Astrocyte (in vitro differentiated cells and primary cell): ENCODE measurements at regions not wholly inside any gene's neighbourhood (a gene's known extent, or its start where the extent isn't known, plus 50 kb on each side); places are given as distances from the start of the nearest gene placed in this dataset.

ENCODE experiments used
- DNase-seq: peaks from one replicate; pipeline ENCODE4 v3.0.0-alpha.2; 2010; ENCODE audit warnings: low read depth
- FAIRE-seq: peaks from 2 replicates; lab custom pipeline; 2011; peaks lifted over from hg19 to GRCh38; lab: Jason Lieb, UNC
- H2AFZ ChIP-seq: 2 replicates; pipeline ENCODE4 v1.6.0; 2012; ENCODE audit warnings: low read depth, low read length, inconsistent platforms
- H3K27ac ChIP-seq: 2 replicates; pipeline ENCODE4 v1.5.1; 2011; ENCODE audit warnings: low read depth, low read length, inconsistent platforms
- H3K27me3 ChIP-seq: 2 replicates; pipeline ENCODE4 v1.6.0; 2011; ENCODE audit warnings: low read length, inconsistent platforms; ENCODE audit not compliant: insufficient read depth
- H3K36me3 ChIP-seq: 2 replicates; pipeline ENCODE4 v1.5.1; 2011; ENCODE audit warnings: low read length, inconsistent platforms; ENCODE audit not compliant: insufficient read depth
- H3K4me1 ChIP-seq: 2 replicates; pipeline ENCODE4 v1.5.1; 2011; ENCODE audit warnings: low read length, inconsistent platforms; ENCODE audit not compliant: insufficient read depth
- H3K4me2 ChIP-seq: 2 replicates; pipeline ENCODE4 v1.6.0; 2012; ENCODE audit warnings: low read length, inconsistent platforms
- H3K4me3 ChIP-seq: 2 replicates; pipeline ENCODE4 v1.5.1; 2011; ENCODE audit warnings: low read depth, mild to moderate bottlenecking, low read length, inconsistent platforms; ENCODE audit not compliant: insufficient read depth
- H3K79me2 ChIP-seq: 2 replicates; pipeline ENCODE4 v1.6.0; 2012; ENCODE audit warnings: mild to moderate bottlenecking, low read length, inconsistent platforms; ENCODE audit not compliant: insufficient read depth
- H3K9ac ChIP-seq: 2 replicates; pipeline ENCODE4 v1.6.0; 2012; ENCODE audit warnings: mild to moderate bottlenecking, low read length, inconsistent platforms
- H3K9me3 ChIP-seq: 2 replicates; pipeline ENCODE4 v1.5.1; 2012; ENCODE audit warnings: low read depth, mild to moderate bottlenecking, low read length, inconsistent platforms; ENCODE audit not compliant: insufficient read depth
- H4K20me1 ChIP-seq: 2 replicates; pipeline ENCODE4 v1.6.0; 2012; ENCODE audit warnings: low read length, inconsistent platforms; ENCODE audit not compliant: insufficient read depth
- H3K27ac Mint-ChIP-seq: one replicate; pipeline ENCODE4 v1.8.0; 2021; ENCODE audit warnings: mild to moderate bottlenecking, mixed read lengths; ENCODE audit not compliant: unreplicated experiment
- H3K27me3 Mint-ChIP-seq: one replicate; pipeline ENCODE4 v1.8.0; 2021; ENCODE audit warnings: low read depth, mixed read lengths; ENCODE audit not compliant: unreplicated experiment
- H3K36me3 Mint-ChIP-seq: one replicate; pipeline ENCODE4 v1.8.0; 2021; ENCODE audit warnings: low read depth, mixed read lengths; ENCODE audit not compliant: unreplicated experiment
- H3K4me1 Mint-ChIP-seq: one replicate; pipeline ENCODE4 v1.8.0; 2021; ENCODE audit warnings: low read depth, mixed read lengths; ENCODE audit not compliant: unreplicated experiment
- H3K4me3 Mint-ChIP-seq: one replicate; pipeline ENCODE4 v1.8.0; 2021; ENCODE audit warnings: mild to moderate bottlenecking, moderate library complexity, mixed read lengths; ENCODE audit not compliant: unreplicated experiment
- H3K9me3 Mint-ChIP-seq: one replicate; pipeline ENCODE4 v1.8.0; 2021; ENCODE audit warnings: mild to moderate bottlenecking, mixed read lengths; ENCODE audit not compliant: unreplicated experiment
- EZH2 ChIP-seq: IDR thresholded peaks from 2 replicates; pipeline ENCODE4 v1.6.1; 2012; ENCODE audit warnings: mild to moderate bottlenecking, low read length, inconsistent platforms; ENCODE audit not compliant: insufficient read depth
- TF ChIP-seq, protein P1 (sequence below): IDR thresholded peaks from 2 replicates; pipeline ENCODE4 v1.5.1; 2011; ENCODE audit warnings: low read depth, mild to moderate bottlenecking, inconsistent platforms, low read length, moderate library complexity; ENCODE audit not compliant: insufficient read depth

- H3K9me3 ChIP-seq, result no peaks in the 10 kb centered on the region
- FAIRE-seq (no peak), DNase-seq (no peak)
- peaks cover 4% of the 10 kb centered on the region for H3K4me1 ChIP-seq
- H3K36me3 ChIP-seq, result no peaks in the 10 kb centered on the region
- no peak overlapping the region for H2AFZ ChIP-seq
- H3K79me2 ChIP-seq, result no peaks in the 10 kb centered on the region
- TF ChIP-seq, protein P1, sequence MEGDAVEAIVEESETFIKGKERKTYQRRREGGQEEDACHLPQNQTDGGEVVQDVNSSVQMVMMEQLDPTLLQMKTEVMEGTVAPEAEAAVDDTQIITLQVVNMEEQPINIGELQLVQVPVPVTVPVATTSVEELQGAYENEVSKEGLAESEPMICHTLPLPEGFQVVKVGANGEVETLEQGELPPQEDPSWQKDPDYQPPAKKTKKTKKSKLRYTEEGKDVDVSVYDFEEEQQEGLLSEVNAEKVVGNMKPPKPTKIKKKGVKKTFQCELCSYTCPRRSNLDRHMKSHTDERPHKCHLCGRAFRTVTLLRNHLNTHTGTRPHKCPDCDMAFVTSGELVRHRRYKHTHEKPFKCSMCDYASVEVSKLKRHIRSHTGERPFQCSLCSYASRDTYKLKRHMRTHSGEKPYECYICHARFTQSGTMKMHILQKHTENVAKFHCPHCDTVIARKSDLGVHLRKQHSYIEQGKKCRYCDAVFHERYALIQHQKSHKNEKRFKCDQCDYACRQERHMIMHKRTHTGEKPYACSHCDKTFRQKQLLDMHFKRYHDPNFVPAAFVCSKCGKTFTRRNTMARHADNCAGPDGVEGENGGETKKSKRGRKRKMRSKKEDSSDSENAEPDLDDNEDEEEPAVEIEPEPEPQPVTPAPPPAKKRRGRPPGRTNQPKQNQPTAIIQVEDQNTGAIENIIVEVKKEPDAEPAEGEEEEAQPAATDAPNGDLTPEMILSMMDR, result no peak
- no peak for TF ChIP-seq EZH2
- no peaks in the 10 kb centered on the region for H4K20me1 ChIP-seq
- no peaks in the 10 kb centered on the region for H3K27me3 Mint-ChIP-seq
- H3K27ac ChIP-seq, result no peak overlapping the region
- no peaks in the 10 kb centered on the region for H3K36me3 Mint-ChIP-seq
- no peak overlapping the region for H3K27ac Mint-ChIP-seq
- no peak overlapping the region for H3K4me2 ChIP-seq
- no peaks in the 10 kb centered on the region for H3K9me3 Mint-ChIP-seq
- no peak overlapping the region for H3K9ac ChIP-seq
- H3K4me1 Mint-ChIP-seq, result peaks cover 43% of the 10 kb centered on the region
- no peak overlapping the region for H3K4me3 Mint-ChIP-seq
- no peak overlapping the region for H3K4me3 ChIP-seq
- no peaks in the 10 kb centered on the region for H3K27me3 ChIP-seq
Observed at GRCh38 chr4:112894480-112894879, 155.0 kb upstream of the ANK2 start.

GRCh38 chr4:112894951-112895350 lies 154.5 kb upstream of the ANK2 start:
- H4K20me1 ChIP-seq, result no peaks in the 10 kb centered on the region
- Mint-ChIP-seq H3K27ac (no peak overlapping the region), H3K27me3 (no peaks in the 10 kb centered on the region), H3K4me1 (peaks cover 41% of the 10 kb centered on the region), H3K4me3 (no peak overlapping the region), H3K36me3 (no peaks in the 10 kb centered on the region), H3K9me3 (no peaks in the 10 kb centered on the region)
- no peak overlapping the region for H3K4me2 ChIP-seq
- peaks cover 4% of the 10 kb centered on the region for H3K4me1 ChIP-seq
- no peak for FAIRE-seq
- no peaks in the 10 kb centered on the region for H3K27me3 ChIP-seq
- H2AFZ ChIP-seq, result no peak overlapping the region
- H3K4me3 ChIP-seq, result no peak overlapping the region
- no peak overlapping the region for H3K27ac ChIP-seq
- TF ChIP-seq, protein P1, result no peak
- TF ChIP-seq EZH2, result no peak
- no peaks in the 10 kb centered on the region for H3K9me3 ChIP-seq
- DNase-seq, result no peak
- H3K36me3 ChIP-seq, result no peaks in the 10 kb centered on the region
- no peak overlapping the region for H3K9ac ChIP-seq
- no peaks in the 10 kb centered on the region for H3K79me2 ChIP-seq

GRCh38 chr4:112895811-112896608 lies 153.4 kb upstream of the ANK2 start:
- no peak for FAIRE-seq
- Histone ChIP-seq H3K27ac (no peak overlapping the region), H3K4me1 (peaks cover 4% of the 10 kb centered on the region), H3K4me2 (no peak overlapping the region), H3K79me2 (no peaks in the 10 kb centered on the region), H4K20me1 (no peaks in the 10 kb centered on the region), H3K27me3 (no peaks in the 10 kb centered on the region), H3K4me3 (no peak overlapping the region), H3K9ac (no peak overlapping the region), H2AFZ (no peak overlapping the region), H3K36me3 (no peaks in the 10 kb centered on the region), H3K9me3 (no peaks in the 10 kb centered on the region)
- no peaks in the 10 kb centered on the region for H3K36me3 Mint-ChIP-seq
- H3K27ac Mint-ChIP-seq, result peak overlapping the region; percentile 48
- H3K4me3 Mint-ChIP-seq, result no peak overlapping the region
- H3K9me3 Mint-ChIP-seq, result no peaks in the 10 kb centered on the region
- H3K4me1 Mint-ChIP-seq, result peaks cover 41% of the 10 kb centered on the region
- peak; percentile 54 for DNase-seq
- TF ChIP-seq, protein P1, result no peak
- no peak for TF ChIP-seq EZH2
- no peaks in the 10 kb centered on the region for H3K27me3 Mint-ChIP-seq
